NB4 (cell line): ENCODE measurements at regions not wholly inside any gene's neighbourhood (a gene's known extent, or its start where the extent isn't known, plus 50 kb on each side); places are given as distances from the start of the nearest gene placed in this dataset.

Experiments
- DNase-seq: peaks from one replicate; pipeline ENCODE4 v3.0.0; 2010; ENCODE audit warnings: low read depth
- H3K4me3 ChIP-seq: one replicate; pipeline ENCODE4 v1.5.1; 2011; ENCODE audit warnings: mild to moderate bottlenecking, low read depth, low read length, moderate library complexity
- CTCF ChIP-seq: IDR thresholded peaks from one replicate; pipeline ENCODE4 v1.5.1; 2012; ENCODE audit warnings: low read depth, low read length
- MAX ChIP-seq: IDR thresholded peaks from 2 replicates; pipeline ENCODE4 v1.6.1; 2011; ENCODE audit warnings: low read depth, low read length
- MYC ChIP-seq: IDR thresholded peaks from 2 replicates; pipeline ENCODE4 v1.6.1; 2011; ENCODE audit warnings: low read depth, low read length
- POLR2A ChIP-seq: IDR thresholded peaks from 2 replicates; pipeline ENCODE4 v1.6.1; 2011; ENCODE audit warnings: mild to moderate bottlenecking; ENCODE audit not compliant: insufficient read length; ENCODE audit errors: extremely low read depth

- no peak for DNase-seq
- no peak for TF ChIP-seq MYC
- TF ChIP-seq CTCF: no peak
- TF ChIP-seq MAX: no peak
- TF ChIP-seq POLR2A: no peak
- no peak overlapping the region for H3K4me3 ChIP-seq
These were observed 270.5 kb downstream of the FOXL1 start for GRCh38 chr16:86848821-86849220.

- H3K4me3 ChIP-seq: no peak overlapping the region
- no peak for TF ChIP-seq MYC
- no peak for TF ChIP-seq POLR2A
- no peak for TF ChIP-seq MAX
- no peak for TF ChIP-seq CTCF
- no peak for DNase-seq
These were observed 272.3 kb downstream of the FOXL1 start for GRCh38 chr16:86850670-86851069.

- H3K4me3 ChIP-seq: no peak overlapping the region
- DNase-seq: no peak
- TF ChIP-seq CTCF (no peak), POLR2A (no peak)
These were observed 273.8 kb downstream of the FOXL1 start for GRCh38 chr16:86852135-86852534.

- DNase-seq: no peak
- TF ChIP-seq MAX (no peak), CTCF (no peak)
- H3K4me3 ChIP-seq: no peak overlapping the region
These were observed 275.8 kb downstream of the FOXL1 start for GRCh38 chr16:86854058-86854621.

GRCh38 chr16:86854626-86855294 lies 276.4 kb downstream of the FOXL1 start:
- no peak for TF ChIP-seq POLR2A
- TF ChIP-seq MAX: no peak
- no peak for TF ChIP-seq CTCF
- TF ChIP-seq MYC: no peak
- no peak for DNase-seq
- H3K4me3 ChIP-seq: no peak overlapping the region

GRCh38 chr16:86856946-86857586 lies 278.7 kb downstream of the FOXL1 start:
- DNase-seq: no peak
- H3K4me3 ChIP-seq: no peak overlapping the region
- no peak for TF ChIP-seq POLR2A
- no peak for TF ChIP-seq CTCF
- TF ChIP-seq MAX: no peak
- no peak for TF ChIP-seq MYC
